ENCODE measurements at regions not wholly inside any gene's neighbourhood (a gene's known extent, or its start where the extent isn't known, plus 50 kb on each side); places are given as distances from the start of the nearest gene placed in this dataset.

DNA sequence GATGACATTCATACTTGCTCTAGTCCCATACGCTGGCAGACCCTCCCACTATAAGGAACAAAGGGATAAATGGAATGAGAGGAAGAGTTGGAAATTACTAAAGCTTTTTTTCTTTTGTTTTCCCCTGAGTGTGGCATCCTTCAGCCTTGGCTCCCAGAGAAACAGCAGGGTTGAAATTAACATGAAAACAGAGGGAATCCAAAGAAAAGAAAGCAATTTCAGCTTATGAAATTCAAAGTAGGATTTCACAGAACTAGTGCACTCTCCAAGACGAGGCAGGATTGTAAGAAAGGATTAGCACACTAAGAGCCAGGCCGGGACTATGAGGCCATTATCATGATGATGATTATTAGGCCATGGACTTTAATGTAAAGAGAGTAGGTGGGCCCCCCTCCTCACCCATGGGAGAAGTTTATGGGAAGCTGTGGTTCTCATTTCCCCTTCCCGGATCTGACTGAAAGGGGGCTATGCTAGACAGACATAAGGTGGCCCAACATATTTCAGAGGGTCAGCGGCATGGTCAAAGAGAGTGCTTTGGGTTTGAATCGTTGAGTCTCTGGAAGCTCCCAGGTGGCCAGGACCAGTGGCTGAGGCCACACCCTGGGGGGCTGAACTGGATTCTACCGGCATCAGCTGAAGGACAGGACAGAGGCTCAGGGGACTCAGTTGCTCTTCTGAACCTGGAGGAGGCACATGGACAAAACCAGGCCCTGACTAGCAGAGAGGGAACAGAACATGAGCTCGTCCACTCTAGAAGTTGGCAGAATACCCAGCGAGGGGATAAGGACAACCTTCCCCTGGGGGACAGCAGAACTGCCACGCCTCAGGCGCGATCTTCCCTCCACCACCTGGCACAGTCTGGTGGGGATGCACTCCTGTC, 100.1 kb upstream of the ARL4C start:
- 67 to 73% methylated on average over 5 to 12 of the region's 12 CpGs for WGBS, 2 donors
- H3K4me3 ChIP-seq, result no peak overlapping the region
- H3K27me3 ChIP-seq, result no peaks in the 10 kb centered on the region
- H3K27ac ChIP-seq, result no peak overlapping the region
- TF ChIP-seq, protein P1, sequence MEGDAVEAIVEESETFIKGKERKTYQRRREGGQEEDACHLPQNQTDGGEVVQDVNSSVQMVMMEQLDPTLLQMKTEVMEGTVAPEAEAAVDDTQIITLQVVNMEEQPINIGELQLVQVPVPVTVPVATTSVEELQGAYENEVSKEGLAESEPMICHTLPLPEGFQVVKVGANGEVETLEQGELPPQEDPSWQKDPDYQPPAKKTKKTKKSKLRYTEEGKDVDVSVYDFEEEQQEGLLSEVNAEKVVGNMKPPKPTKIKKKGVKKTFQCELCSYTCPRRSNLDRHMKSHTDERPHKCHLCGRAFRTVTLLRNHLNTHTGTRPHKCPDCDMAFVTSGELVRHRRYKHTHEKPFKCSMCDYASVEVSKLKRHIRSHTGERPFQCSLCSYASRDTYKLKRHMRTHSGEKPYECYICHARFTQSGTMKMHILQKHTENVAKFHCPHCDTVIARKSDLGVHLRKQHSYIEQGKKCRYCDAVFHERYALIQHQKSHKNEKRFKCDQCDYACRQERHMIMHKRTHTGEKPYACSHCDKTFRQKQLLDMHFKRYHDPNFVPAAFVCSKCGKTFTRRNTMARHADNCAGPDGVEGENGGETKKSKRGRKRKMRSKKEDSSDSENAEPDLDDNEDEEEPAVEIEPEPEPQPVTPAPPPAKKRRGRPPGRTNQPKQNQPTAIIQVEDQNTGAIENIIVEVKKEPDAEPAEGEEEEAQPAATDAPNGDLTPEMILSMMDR (IDR thresholded peaks at IDR 0.05), result no peak
- no peak for TF ChIP-seq EP300 (IDR thresholded peaks at IDR 0.05)
- TF ChIP-seq POLR2A (IDR thresholded peaks at IDR 0.05), result no peak
- TF ChIP-seq POLR2AphosphoS5 (IDR thresholded peaks at IDR 0.05), result no peak
- no peak for DNase-seq
- no peaks in the 10 kb centered on the region for H3K4me1 ChIP-seq
- ATAC-seq (ENCODE audit: low FRiP score in 2 of 2), result no peak
- no peaks in the 10 kb centered on the region for H3K9me3 ChIP-seq
- H3K36me3 ChIP-seq, result no peaks in the 10 kb centered on the region

DNA sequence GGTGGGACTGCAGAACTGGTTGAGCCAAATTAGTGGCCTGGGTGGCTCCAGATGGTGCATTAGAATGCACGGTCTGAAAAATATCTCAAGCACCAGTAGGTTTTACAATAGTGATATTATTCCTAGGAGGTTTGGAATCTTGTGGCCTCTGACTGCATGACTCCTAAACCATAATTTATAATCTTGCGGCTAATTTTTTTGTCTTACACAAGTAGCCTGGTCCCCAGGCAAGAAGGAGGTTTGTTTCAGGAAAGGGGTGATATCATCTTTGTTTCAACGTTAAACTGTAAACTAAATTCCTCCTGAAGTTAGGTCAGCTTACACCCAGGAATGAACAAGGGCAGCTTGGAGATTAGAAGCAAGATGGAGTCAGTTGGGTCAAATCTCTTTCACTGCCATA, 98.9 kb upstream of the ARL4C start:
- TF ChIP-seq, protein P1 (IDR thresholded peaks at IDR 0.05), result no peak
- no peak for TF ChIP-seq EP300 (IDR thresholded peaks at IDR 0.05)
- no peak for TF ChIP-seq POLR2A (IDR thresholded peaks at IDR 0.05)
- no peak for TF ChIP-seq POLR2AphosphoS5 (IDR thresholded peaks at IDR 0.05)
- Histone ChIP-seq H3K27ac (no peak overlapping the region), H3K9me3 (no peaks in the 10 kb centered on the region), H3K36me3 (no peaks in the 10 kb centered on the region), H3K27me3 (no peaks in the 10 kb centered on the region), H3K4me3 (no peak overlapping the region), H3K4me1 (no peaks in the 10 kb centered on the region)
- DNase-seq (no peak), ATAC-seq (ENCODE audit: low FRiP score in 2 of 2) (no peak)
- WGBS, 2 donors, result 71 to 75% methylated on average over 3 of the region's 3 CpGs

DNA sequence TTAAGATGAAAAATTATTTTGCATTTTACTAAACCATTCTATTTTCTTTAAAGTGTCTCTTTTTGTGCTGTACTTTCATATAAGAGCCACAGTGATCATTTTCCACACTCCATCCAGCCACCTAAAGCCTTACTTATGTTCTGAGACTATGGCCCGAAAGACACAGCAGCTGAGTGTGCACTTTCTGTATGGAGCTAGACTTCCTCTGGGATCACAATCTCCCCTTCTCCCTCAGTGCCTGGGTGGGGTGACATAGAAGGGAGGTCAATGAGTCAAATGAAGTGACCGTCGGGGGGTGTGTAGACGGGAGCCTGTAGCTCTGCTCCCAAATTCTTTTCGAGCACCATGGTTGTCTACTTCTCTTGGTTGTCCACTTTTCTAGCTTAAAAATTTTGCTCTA, 97.8 kb upstream of the ARL4C start:
- DNase-seq, result no peak
- ATAC-seq (ENCODE audit: low FRiP score in 2 of 2), result no peak
- no peaks in the 10 kb centered on the region for H3K4me1 ChIP-seq
- H3K27me3 ChIP-seq, result no peaks in the 10 kb centered on the region
- H3K4me3 ChIP-seq, result no peak overlapping the region
- H3K9me3 ChIP-seq, result no peaks in the 10 kb centered on the region
- 96 to 98% methylated on average over 5 of the region's 5 CpGs for WGBS, 2 donors
- H3K36me3 ChIP-seq, result no peaks in the 10 kb centered on the region
- H3K27ac ChIP-seq, result no peak overlapping the region
- TF ChIP-seq POLR2AphosphoS5 (IDR thresholded peaks at IDR 0.05), result no peak
- TF ChIP-seq EP300 (IDR thresholded peaks at IDR 0.05), result no peak
- TF ChIP-seq, protein P1 (IDR thresholded peaks at IDR 0.05), result no peak
- TF ChIP-seq POLR2A (IDR thresholded peaks at IDR 0.05), result no peak

DNA sequence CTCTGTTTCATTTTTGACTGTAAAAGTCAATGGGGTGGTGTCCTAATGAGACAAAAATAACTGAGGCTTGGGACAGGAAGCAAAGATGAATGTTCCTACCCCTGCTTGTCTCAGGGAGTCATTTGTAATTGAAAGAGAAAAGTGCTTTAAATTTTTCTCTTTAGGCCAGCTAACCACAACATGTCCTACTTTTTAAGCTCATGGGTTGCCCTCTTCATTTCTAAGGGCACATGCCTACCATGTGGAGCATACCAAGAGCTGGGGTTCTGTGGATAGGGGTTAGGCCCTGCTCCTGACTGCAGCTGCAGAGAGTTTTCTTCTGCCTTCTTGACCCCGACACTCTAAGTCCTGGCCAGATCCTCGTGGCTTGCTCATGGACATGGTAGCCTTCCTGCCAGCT, 96.8 kb upstream of the ARL4C start:
- DNase-seq (no peak), ATAC-seq (ENCODE audit: low FRiP score in 2 of 2) (no peak)
- Histone ChIP-seq H3K36me3 (no peaks in the 10 kb centered on the region), H3K4me1 (no peaks in the 10 kb centered on the region), H3K27me3 (no peaks in the 10 kb centered on the region), H3K4me3 (no peak overlapping the region), H3K27ac (no peak overlapping the region), H3K9me3 (no peaks in the 10 kb centered on the region)
- TF ChIP-seq, protein P1 (IDR thresholded peaks at IDR 0.05), result no peak
- TF ChIP-seq POLR2A (IDR thresholded peaks at IDR 0.05) (no peak), POLR2AphosphoS5 (IDR thresholded peaks at IDR 0.05) (no peak), EP300 (IDR thresholded peaks at IDR 0.05) (no peak)
- WGBS, 2 donors, result 55 to 63% methylated on average over 2 of the region's 2 CpGs

DNA sequence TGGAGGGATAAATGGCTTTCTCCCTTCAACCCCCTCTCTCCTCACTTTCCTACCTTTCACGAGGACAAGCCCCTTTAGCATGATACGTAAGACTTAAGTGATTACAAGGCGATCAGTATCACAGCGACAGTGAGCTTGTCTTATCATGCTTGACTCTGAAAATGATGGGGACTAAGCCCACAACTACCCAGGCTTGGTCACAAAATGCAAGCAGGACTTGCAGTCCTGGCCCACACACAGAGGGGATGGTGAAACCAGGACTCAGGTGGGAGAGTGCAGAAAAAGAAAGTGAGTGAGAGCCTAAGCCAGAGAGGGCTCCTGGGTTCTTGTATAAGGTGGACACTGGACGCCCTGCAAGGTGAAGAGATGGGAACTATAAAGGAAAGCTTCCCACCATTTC, 95.7 kb upstream of the ARL4C start:
- ATAC-seq (ENCODE audit: low FRiP score in 2 of 2) (no peak), DNase-seq (no peak)
- Histone ChIP-seq H3K4me3 (no peak overlapping the region), H3K27me3 (no peaks in the 10 kb centered on the region), H3K27ac (no peak overlapping the region), H3K4me1 (no peaks in the 10 kb centered on the region), H3K9me3 (no peaks in the 10 kb centered on the region), H3K36me3 (no peaks in the 10 kb centered on the region)
- 90 to 91% methylated on average over 5 of the region's 5 CpGs for WGBS, 2 donors
- TF ChIP-seq EP300 (IDR thresholded peaks at IDR 0.05) (no peak), POLR2A (IDR thresholded peaks at IDR 0.05) (no peak), POLR2AphosphoS5 (IDR thresholded peaks at IDR 0.05) (no peak)
- TF ChIP-seq, protein P1 (IDR thresholded peaks at IDR 0.05), result no peak
